Hepatocyte (in vitro differentiated cells): ENCODE measurements at regions not wholly inside any gene's neighbourhood (a gene's known extent, or its start where the extent isn't known, plus 50 kb on each side); places are given as distances from the start of the nearest gene placed in this dataset.

Source experiments
- EZH2 ChIP-seq: fragments of 200-600 bp; sonication (generic); IDR thresholded peaks from 2 replicates; pipeline ENCODE4 v1.6.1; 2016; ENCODE audit warnings: antibody characterized with exemption, mild to moderate bottlenecking, borderline replicate concordance
- EZH2phosphoT487 ChIP-seq: fragments of 200-600 bp; sonication (generic); IDR thresholded peaks from one replicate; pipeline ENCODE4 v1.6.1; 2018; ENCODE audit warnings: antibody characterized with exemption, mild to moderate bottlenecking, low read depth, moderate library complexity; ENCODE audit not compliant: unreplicated experiment, severe bottlenecking
- TF ChIP-seq, protein P1 (sequence below): fragments of 200-600 bp; sonication (generic); IDR thresholded peaks from 2 replicates; pipeline ENCODE4 v1.5.1; 2016; ENCODE audit warnings: antibody characterized with exemption, mild to moderate bottlenecking; ENCODE audit not compliant: poor library complexity

- TF ChIP-seq EZH2 (no peak), EZH2phosphoT487 (no peak)
- TF ChIP-seq, protein P1, sequence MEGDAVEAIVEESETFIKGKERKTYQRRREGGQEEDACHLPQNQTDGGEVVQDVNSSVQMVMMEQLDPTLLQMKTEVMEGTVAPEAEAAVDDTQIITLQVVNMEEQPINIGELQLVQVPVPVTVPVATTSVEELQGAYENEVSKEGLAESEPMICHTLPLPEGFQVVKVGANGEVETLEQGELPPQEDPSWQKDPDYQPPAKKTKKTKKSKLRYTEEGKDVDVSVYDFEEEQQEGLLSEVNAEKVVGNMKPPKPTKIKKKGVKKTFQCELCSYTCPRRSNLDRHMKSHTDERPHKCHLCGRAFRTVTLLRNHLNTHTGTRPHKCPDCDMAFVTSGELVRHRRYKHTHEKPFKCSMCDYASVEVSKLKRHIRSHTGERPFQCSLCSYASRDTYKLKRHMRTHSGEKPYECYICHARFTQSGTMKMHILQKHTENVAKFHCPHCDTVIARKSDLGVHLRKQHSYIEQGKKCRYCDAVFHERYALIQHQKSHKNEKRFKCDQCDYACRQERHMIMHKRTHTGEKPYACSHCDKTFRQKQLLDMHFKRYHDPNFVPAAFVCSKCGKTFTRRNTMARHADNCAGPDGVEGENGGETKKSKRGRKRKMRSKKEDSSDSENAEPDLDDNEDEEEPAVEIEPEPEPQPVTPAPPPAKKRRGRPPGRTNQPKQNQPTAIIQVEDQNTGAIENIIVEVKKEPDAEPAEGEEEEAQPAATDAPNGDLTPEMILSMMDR, result no peak
Observed at GRCh38 chr4:20572976-20573375, 127.3 kb upstream of the PACRGL start.
